ENCODE measurements at regions not wholly inside any gene's neighbourhood (a gene's known extent, or its start where the extent isn't known, plus 50 kb on each side); places are given as distances from the start of the nearest gene placed in this dataset.

DNA sequence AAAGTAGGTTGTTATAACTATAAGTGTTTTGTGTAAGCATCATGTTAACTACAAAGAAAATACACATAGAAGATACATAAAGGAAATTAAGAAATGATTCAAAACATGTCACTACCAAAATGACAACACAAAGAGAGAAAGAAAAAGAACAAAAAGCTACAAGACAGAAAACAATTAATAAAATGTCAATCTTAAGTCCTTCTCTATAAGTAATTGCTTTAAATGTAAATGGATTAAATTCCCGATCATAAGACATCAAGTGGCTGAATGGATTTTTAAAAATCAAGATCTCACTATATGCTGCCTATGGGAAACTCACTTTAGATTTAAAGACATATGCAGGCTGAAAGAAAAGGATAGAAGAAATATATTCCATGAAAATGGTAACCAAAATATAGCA lies 232.3 kb upstream of the NFIA start:
- Histone ChIP-seq H2BK5ac (ENCODE audit: insufficient read length, low read length) (no peak overlapping the region), H2AK5ac (ENCODE audit: insufficient read length, low read length) (no peak overlapping the region), H3K23ac (ENCODE audit: insufficient read length, low read depth, low read length) (no peak overlapping the region), H3K27ac (ENCODE audit: insufficient read length, low read depth, low read length) (no peak overlapping the region), H2AFZ (ENCODE audit: low read length) (no peak overlapping the region), H3K79me1 (ENCODE audit: insufficient read depth, low read depth, low read length, poor library complexity, severe bottlenecking) (no peaks in the 10 kb centered on the region), H3K4ac (ENCODE audit: low read depth, low read length) (no peak overlapping the region), H3K14ac (ENCODE audit: insufficient read depth, low read length) (no peak overlapping the region), H3T11ph (ENCODE audit: low read length) (no peak overlapping the region), H3K56ac (ENCODE audit: insufficient read length, low read depth, low read length) (no peak overlapping the region), H2BK20ac (ENCODE audit: low read depth, low read length, poor library complexity, severe bottlenecking) (no peak overlapping the region), H4K91ac (ENCODE audit: insufficient read length, low read depth, low read length) (no peak overlapping the region), H2BK120ac (ENCODE audit: low read depth, low read length, poor library complexity, severe bottlenecking) (no peak overlapping the region), H3K4me1 (ENCODE audit: insufficient read depth, low read length) (peaks cover 7% of the 10 kb centered on the region), H2BK15ac (ENCODE audit: low read depth, low read length) (no peak overlapping the region), H2BK12ac (ENCODE audit: insufficient read length, low read depth, low read length) (no peak overlapping the region), H3K18ac (ENCODE audit: insufficient read length, low read depth, low read length) (no peak overlapping the region), H3K79me2 (ENCODE audit: insufficient read depth, low read length) (no peaks in the 10 kb centered on the region), H4K5ac (ENCODE audit: insufficient read length, low read depth, low read length) (no peak overlapping the region), H4K20me1 (ENCODE audit: control insufficient read depth, insufficient read depth, insufficient read length) (no peaks in the 10 kb centered on the region), H3K23me2 (ENCODE audit: insufficient read length, low read depth, low read length, poor library complexity, severe bottlenecking) (no peaks in the 10 kb centered on the region), H4K8ac (replicated peaks; ENCODE audit: insufficient read length, low read depth, low read length) (no peak overlapping the region), H3K4me2 (ENCODE audit: insufficient read depth, insufficient read length, low read length) (no peak overlapping the region), H3K27me3 (ENCODE audit: insufficient read depth, low read length) (no peaks in the 10 kb centered on the region), H3K9ac (ENCODE audit: extremely low read depth, insufficient read length, low read length) (no peak overlapping the region), H3K9me3 (ENCODE audit: control insufficient read depth, low read depth, low read length) (no peaks in the 10 kb centered on the region)
- Mint-ChIP-seq H3K27ac (peak overlapping the region in 1 of 3 experiments; percentile 66; a peak in 1 of 7 replicates), H3K27me3 (ENCODE audit: low read depth) (peaks cover 3% of the 10 kb centered on the region; the same call in 1 of the 2 replicates), H3K9me3 (peaks cover 23 to 25% of the 10 kb centered on the region in 2 experiments), H3K4me1 (peaks cover 21 to 22% of the 10 kb centered on the region in 2 experiments), H3K4me3 (peak overlapping the region in 1 of 2 experiments; percentile 14; a peak in 2 of 5 replicates), H3K36me3 (ENCODE audit: insufficient read depth in 1 of 3, low read depth in 3 of 3) (peaks cover 21 to 24% (median 23%) of the 10 kb centered on the region in 3 experiments)
- TF ChIP-seq, protein P1, sequence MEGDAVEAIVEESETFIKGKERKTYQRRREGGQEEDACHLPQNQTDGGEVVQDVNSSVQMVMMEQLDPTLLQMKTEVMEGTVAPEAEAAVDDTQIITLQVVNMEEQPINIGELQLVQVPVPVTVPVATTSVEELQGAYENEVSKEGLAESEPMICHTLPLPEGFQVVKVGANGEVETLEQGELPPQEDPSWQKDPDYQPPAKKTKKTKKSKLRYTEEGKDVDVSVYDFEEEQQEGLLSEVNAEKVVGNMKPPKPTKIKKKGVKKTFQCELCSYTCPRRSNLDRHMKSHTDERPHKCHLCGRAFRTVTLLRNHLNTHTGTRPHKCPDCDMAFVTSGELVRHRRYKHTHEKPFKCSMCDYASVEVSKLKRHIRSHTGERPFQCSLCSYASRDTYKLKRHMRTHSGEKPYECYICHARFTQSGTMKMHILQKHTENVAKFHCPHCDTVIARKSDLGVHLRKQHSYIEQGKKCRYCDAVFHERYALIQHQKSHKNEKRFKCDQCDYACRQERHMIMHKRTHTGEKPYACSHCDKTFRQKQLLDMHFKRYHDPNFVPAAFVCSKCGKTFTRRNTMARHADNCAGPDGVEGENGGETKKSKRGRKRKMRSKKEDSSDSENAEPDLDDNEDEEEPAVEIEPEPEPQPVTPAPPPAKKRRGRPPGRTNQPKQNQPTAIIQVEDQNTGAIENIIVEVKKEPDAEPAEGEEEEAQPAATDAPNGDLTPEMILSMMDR (conservative IDR thresholded peaks at IDR 0.05): no peak
- no CpG with 5 or more reads among the region's 1 CpG for WGBS (ENCODE audit: extremely low coverage, insufficient read length, low lambda C conversion rate)
- DNase-seq: no peak
